HUDEP-2 (cell line): ENCODE measurements at regions not wholly inside any gene's neighbourhood (a gene's known extent, or its start where the extent isn't known, plus 50 kb on each side); places are given as distances from the start of the nearest gene placed in this dataset.

Source experiments
- DNase-seq, 76 experiments: peaks; one replicate each; lab custom pipeline; 2025; ENCODE audit not compliant: unreplicated experiment in 76 of 76; lab: John Stamatoyannopoulos, UW

- DNase-seq = no peak
Measured at GRCh38 chr12:81022531-81022930, 55.3 kb upstream of the ACSS3 start.

- DNase-seq = no peak
Measured at GRCh38 chr12:81021834-81022233, 56.0 kb upstream of the ACSS3 start.

- no peak for DNase-seq
Measured at GRCh38 chr12:81021131-81021748, 56.6 kb upstream of the ACSS3 start.

- DNase-seq = no peak
Measured at GRCh38 chr12:81017792-81018191, 60.1 kb upstream of the ACSS3 start.

- no peak for DNase-seq
Measured at GRCh38 chr12:81015510-81015909, 62.4 kb upstream of the ACSS3 start.

- DNase-seq = no peak
Measured at GRCh38 chr12:81010641-81011040, 67.2 kb upstream of the ACSS3 start.

GRCh38 chr12:81005606-81006005 lies 67.9 kb upstream of the LIN7A start:
- DNase-seq = peak in 47 of 76 experiments; percentile 1 to 73 (median 25)

- DNase-seq = no peak
Measured at GRCh38 chr12:81000831-81001230, 63.1 kb upstream of the LIN7A start.

- peak in 70 of 76 experiments; percentile 5 to 92 (median 71) for DNase-seq
Measured at GRCh38 chr12:80988986-80989385, 51.3 kb upstream of the LIN7A start.
